Thyroid gland (tissue), 4 donors: ENCODE measurements at regions not wholly inside any gene's neighbourhood (a gene's known extent, or its start where the extent isn't known, plus 50 kb on each side); places are given as distances from the start of the nearest gene placed in this dataset.
"Not testable (repeated sequence)": the region's sequence is repeated elsewhere in the genome, so short reads cannot be mapped to it uniquely, and the experiment has no call there.

ENCODE experiments used
- DNase-seq, 2 donors: peaks; one replicate each; pipeline ENCODE4 v3.0.0-alpha.2; 2019
- H3K27ac ChIP-seq, 3 donors: fragments of 200-600 bp; sonication (generic); 1 replicate in 2 of 3; 2 replicates in 1 of 3; pipeline ENCODE4 v1.5.1; 2016 to 2019; ENCODE audit warnings: mild to moderate bottlenecking in 1 of 3, moderate library complexity in 1 of 3
- H3K27me3 ChIP-seq: fragments of 200-600 bp; sonication (generic); one replicate; pipeline ENCODE4 v1.5.1; 2019
- H3K36me3 ChIP-seq, 2 donors: fragments of 200-600 bp; sonication (generic); one replicate each; pipeline ENCODE4 v1.5.1; 2016 to 2019
- H3K4me1 ChIP-seq, 2 donors: fragments of 200-600 bp; sonication (generic); one replicate each; pipeline ENCODE4 v1.5.1; 2017 to 2019
- H3K4me3 ChIP-seq, 3 donors: fragments of 200-600 bp; sonication (generic); replicated peaks in 1 of 3; 1 replicate in 2 of 3; 2 replicates in 1 of 3; pipeline ENCODE4 v1.5.1; 2016; ENCODE audit warnings: mild to moderate bottlenecking in 1 of 3
- H3K9me3 ChIP-seq: fragments of 200-600 bp; sonication (generic); one replicate; pipeline ENCODE4 v1.5.1; 2017
- POLR2A ChIP-seq, 2 donors: fragments of 450-650 bp; IDR thresholded peaks; one replicate each; pipeline ENCODE4 v1.6.1; 2017; ENCODE audit warnings: antibody characterized with exemption in 2 of 2, mild to moderate bottlenecking in 2 of 2, moderate library complexity in 1 of 2
- WGBS, 2 donors: methylation state at CpG; one replicate each; pipeline ENCODE4 v1.1.5; 2017; 5-methylcytosine and 5-hydroxymethylcytosine counted together
- intact Hi-C: fragments of 100-400 bp; cut with DNase I; formaldehyde crosslinking; loops from one replicate; pipeline ENCODE4 v1.15.1; 2023
- TF ChIP-seq, protein P1 (sequence below), 6 experiments: fragments of 200-600 bp in 3 of 6; fragments of 450-650 bp in 3 of 6; sonication (generic) in 3 of 6; IDR thresholded peaks; one replicate each; pipeline ENCODE4 v1.5.1; 2016 to 2019; ENCODE audit warnings: antibody characterized with exemption in 6 of 6, mild to moderate bottlenecking in 2 of 6, inconsistent platforms in 1 of 6, moderate library complexity in 1 of 6

DNA sequence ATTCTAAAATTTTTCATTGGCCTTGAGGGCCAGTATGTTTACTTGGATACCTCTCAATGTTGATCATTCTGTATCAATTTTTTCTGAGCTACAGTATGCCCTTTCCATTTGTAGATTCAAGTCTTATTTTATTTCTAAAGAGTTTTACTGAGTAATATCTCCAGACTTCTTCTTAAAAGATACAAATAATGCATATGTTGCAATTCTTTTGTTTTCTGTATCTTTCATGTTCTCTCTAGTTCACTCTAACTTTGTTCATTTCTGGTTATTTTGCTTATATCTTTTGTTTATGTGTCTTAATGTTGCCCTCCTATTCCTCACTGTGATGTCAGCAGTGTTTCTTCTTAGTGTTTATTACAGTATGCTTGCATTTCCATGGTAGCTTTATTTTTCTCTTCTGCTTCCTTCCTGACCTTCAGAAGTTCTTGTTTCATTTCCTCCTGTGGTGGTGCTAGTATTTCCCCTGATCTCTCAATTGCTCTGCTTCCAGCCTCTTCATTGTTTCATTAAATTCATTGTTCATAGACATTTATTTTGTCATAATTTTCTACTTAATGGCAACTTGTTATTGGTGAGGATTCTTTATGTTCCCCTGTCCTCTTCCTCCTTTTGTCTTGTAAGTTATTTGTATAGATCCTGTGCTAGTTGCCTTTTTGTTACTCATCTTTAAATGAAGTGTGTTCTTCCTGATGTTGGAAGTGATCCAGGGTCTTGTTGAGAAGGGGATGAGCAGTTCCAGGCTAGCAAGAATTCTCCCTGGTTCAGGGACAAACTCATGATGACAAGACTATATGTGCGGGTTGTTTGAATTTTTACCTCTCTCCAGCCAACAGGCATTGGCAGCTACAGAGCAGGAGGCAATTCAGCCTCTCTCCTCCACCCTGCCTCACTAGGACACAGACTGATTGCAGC is 160.8 kb downstream of the DEPDC1B start:
- no peak for TF ChIP-seq POLR2A (IDR thresholded peaks at IDR 0.05)
- TF ChIP-seq, protein P1, sequence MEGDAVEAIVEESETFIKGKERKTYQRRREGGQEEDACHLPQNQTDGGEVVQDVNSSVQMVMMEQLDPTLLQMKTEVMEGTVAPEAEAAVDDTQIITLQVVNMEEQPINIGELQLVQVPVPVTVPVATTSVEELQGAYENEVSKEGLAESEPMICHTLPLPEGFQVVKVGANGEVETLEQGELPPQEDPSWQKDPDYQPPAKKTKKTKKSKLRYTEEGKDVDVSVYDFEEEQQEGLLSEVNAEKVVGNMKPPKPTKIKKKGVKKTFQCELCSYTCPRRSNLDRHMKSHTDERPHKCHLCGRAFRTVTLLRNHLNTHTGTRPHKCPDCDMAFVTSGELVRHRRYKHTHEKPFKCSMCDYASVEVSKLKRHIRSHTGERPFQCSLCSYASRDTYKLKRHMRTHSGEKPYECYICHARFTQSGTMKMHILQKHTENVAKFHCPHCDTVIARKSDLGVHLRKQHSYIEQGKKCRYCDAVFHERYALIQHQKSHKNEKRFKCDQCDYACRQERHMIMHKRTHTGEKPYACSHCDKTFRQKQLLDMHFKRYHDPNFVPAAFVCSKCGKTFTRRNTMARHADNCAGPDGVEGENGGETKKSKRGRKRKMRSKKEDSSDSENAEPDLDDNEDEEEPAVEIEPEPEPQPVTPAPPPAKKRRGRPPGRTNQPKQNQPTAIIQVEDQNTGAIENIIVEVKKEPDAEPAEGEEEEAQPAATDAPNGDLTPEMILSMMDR (IDR thresholded peaks at IDR 0.05), result no peak
- Histone ChIP-seq H3K27ac (no peak overlapping the region), H3K4me1 (peaks cover 0 to 2% of the 10 kb centered on the region in 2 donors), H3K27me3 (no peaks in the 10 kb centered on the region), H3K9me3 (no peaks in the 10 kb centered on the region), H3K4me3 (no peak overlapping the region), H3K36me3 (no peaks in the 10 kb centered on the region)
- DNase-seq, result no peak
- intact Hi-C loops, result no loop called here
- 56 to 68% methylated on average over 1 of the region's 1 CpG for WGBS, 2 donors

DNA sequence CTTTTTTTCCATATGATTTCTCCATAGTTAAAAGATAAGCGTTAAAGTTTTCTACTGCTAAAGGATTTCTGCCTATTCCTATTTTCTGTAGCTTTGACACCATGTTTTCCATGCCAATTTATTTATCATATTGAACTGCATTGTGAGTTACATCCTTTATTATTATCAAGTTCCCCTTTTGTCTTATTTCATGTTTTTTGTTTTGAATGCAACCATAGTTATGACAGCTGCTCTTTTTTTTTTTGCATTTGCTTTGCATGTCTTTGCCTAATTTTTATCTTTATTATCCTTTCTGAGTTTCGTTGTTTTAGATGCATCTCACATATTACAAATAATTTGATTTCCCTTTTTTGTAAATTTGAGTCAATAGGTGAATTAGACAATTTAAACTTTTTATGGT is 161.5 kb downstream of the DEPDC1B start:
- Histone ChIP-seq H3K9me3 (no peaks in the 10 kb centered on the region), H3K27me3 (no peaks in the 10 kb centered on the region), H3K4me3 (no peak overlapping the region), H3K4me1 (peaks cover 5 to 9% of the 10 kb centered on the region in 2 donors), H3K27ac (no peak overlapping the region), H3K36me3 (no peaks in the 10 kb centered on the region)
- DNase-seq, result no peak
- no peak for TF ChIP-seq POLR2A (IDR thresholded peaks at IDR 0.05)
- TF ChIP-seq, protein P1 (IDR thresholded peaks at IDR 0.05), result no peak
- intact Hi-C loops, result no loop called here
- WGBS, 2 donors, result 83 to 85% methylated on average over 2 of the region's 2 CpGs

DNA sequence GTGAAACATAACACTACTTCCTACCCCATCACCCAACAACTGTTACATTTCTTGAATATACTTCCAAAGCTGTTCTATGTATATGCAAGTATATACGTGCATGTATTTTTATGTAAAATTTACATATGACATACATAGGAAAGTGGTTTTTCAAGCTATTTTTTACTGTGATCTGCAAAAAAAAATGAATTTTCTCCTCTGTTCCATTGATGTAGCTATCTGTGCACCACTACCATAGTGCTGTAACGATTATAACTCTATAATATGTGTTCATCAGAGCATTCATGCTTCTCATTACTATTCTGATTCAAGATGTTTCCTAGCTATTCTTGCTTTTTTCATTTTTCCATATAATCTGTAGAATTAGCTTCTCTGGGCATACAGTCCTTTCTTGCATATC is 164.0 kb downstream of the DEPDC1B start:
- Histone ChIP-seq H3K27me3 (no peaks in the 10 kb centered on the region), H3K27ac (no peak overlapping the region), H3K9me3 (no peaks in the 10 kb centered on the region), H3K4me3 (no peak overlapping the region), H3K4me1 (peaks cover 10 to 13% of the 10 kb centered on the region in 2 donors), H3K36me3 (no peaks in the 10 kb centered on the region)
- WGBS, 2 donors, result 95 to 97% methylated on average over 2 of the region's 2 CpGs
- TF ChIP-seq POLR2A (IDR thresholded peaks at IDR 0.05), result no peak
- TF ChIP-seq, protein P1 (IDR thresholded peaks at IDR 0.05), result no peak
- intact Hi-C loops, result no loop called here
- no peak for DNase-seq

DNA sequence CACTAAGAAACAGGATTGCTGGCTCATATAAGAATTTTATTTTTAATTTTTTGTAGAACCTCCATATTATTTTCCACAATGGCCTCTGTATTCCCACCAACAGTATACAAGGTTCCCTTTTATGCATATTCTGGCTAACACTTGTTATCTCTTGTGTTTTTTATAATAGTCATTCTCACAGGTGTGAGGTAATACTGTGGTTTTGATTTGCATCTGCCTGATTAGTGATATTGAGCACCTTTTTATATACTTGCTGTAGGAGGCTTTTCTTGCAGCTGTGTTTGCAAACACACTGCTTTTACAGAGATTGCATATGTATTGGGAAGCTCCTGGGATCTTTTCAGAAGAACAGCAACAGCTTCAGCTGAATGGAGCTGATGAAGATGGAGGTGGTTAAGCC is 164.8 kb downstream of the DEPDC1B start:
- no peak overlapping the region for H3K4me3 ChIP-seq
- no peaks in the 10 kb centered on the region for H3K9me3 ChIP-seq
- TF ChIP-seq, protein P1 (IDR thresholded peaks at IDR 0.05), result no peak
- no peak for TF ChIP-seq POLR2A (IDR thresholded peaks at IDR 0.05)
- H3K4me1 ChIP-seq, result peaks cover 10 to 13% of the 10 kb centered on the region in 2 donors
- no peak for DNase-seq
- intact Hi-C loops, result no loop called here
- H3K36me3 ChIP-seq, result no peaks in the 10 kb centered on the region
- no peaks in the 10 kb centered on the region for H3K27me3 ChIP-seq
- no peak overlapping the region for H3K27ac ChIP-seq

DNA sequence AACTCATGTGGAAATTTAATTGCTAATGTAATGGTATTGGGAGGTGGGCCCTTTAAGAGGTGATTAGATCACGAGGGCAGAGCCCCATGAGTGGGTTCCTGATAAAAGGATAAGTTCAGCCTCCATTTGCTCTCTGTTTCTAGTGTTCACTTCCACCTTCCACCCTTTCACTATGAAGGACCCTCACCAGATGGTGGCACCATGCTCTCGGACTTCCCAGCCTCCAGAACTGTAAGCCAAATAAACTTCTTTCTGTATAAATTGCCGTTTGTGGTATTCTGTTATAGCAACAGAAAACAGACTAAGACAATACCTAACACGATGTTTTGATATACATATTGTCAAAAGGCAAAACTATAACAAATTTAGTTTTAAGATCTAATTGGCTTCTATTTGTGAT is 166.2 kb downstream of the DEPDC1B start:
- H3K27me3 ChIP-seq, result no peaks in the 10 kb centered on the region
- no peak overlapping the region for H3K27ac ChIP-seq
- no peak overlapping the region for H3K4me3 ChIP-seq
- no peak for DNase-seq
- peaks cover 10 to 13% of the 10 kb centered on the region in 2 donors for H3K4me1 ChIP-seq
- intact Hi-C loops, result no loop called here
- H3K36me3 ChIP-seq, result no peaks in the 10 kb centered on the region
- no peak for TF ChIP-seq POLR2A (IDR thresholded peaks at IDR 0.05)
- TF ChIP-seq, protein P1 (IDR thresholded peaks at IDR 0.05), result no peak
- H3K9me3 ChIP-seq, result no peaks in the 10 kb centered on the region
- WGBS, 2 donors, result 77 to 82% methylated on average over 4 of the region's 4 CpGs

DNA sequence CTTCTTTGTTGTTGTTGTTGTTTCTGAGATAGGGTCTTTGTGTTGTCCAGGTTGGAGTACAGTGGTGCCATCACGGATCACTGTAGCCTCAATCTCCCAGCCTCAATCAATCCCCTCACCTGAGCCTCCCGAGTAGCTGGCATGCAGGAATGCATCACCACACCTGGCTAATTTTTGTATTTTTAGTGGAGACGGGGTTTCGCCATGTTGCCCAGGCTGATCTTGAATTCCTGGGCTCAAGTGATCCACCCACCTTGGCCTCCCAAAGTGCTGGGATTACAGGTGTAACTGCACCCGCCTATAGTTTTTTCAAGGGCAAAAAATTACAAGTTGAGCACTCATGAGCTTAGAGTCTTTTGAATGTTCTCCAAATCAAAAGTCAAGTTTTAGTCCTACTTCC is 167.2 kb downstream of the DEPDC1B start:
- H3K4me1 ChIP-seq, result peaks cover 10 to 13% of the 10 kb centered on the region in 2 donors
- H3K27ac ChIP-seq, H3K36me3 ChIP-seq, H3K4me3 ChIP-seq, intact Hi-C loops, H3K9me3 ChIP-seq, H3K27me3 ChIP-seq: not testable (repeated sequence)
- peak; percentile 64 to 65 for DNase-seq
- WGBS, 2 donors, result 41 to 53% methylated on average over 5 of the region's 5 CpGs

DNA sequence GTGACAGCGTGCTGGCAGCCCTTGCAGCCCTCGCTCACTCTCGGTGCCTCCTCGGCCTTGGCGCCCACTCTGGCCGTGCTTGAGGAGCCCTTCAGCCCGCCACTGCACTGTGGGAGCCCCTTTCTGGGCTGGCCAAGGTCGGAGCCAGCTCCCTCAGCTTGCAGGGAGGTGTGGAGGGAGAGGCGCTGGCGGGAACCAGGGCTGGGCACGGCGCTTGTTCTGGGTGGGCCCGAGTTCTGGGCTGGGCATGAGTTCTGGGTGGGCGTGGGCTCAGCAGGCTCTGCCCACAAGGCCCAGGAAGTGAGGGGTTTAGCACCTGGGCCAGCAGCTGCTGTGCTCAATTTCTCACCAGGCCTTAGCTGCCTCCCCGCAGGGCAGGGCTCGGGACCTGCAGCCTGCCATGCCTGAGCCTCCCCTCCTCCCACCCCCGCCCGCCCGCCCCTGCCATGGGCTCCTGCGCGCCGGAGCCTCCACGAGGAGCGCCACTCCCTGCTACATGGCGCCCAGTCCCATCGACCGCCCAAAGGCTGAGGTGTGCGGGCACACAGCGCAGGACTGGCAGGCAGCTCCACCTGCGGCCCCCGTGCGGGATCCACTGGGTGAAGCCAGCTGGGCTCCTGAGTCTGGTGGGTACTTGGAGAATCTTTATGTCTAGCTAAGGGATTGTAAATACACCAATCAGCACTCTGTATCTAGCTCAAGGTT is 169.7 kb downstream of the DEPDC1B start:
- DNase-seq, H3K27me3 ChIP-seq, H3K4me3 ChIP-seq, H3K27ac ChIP-seq, H3K36me3 ChIP-seq, H3K9me3 ChIP-seq, intact Hi-C loops: not testable (repeated sequence)
- peaks cover 10 to 13% of the 10 kb centered on the region in 2 donors for H3K4me1 ChIP-seq
- WGBS, 2 donors, result 90 to 100% methylated on average over 4 to 13 of the region's 32 CpGs
